HG03025 (cell line): ENCODE measurements at regions not wholly inside any gene's neighbourhood (a gene's known extent, or its start where the extent isn't known, plus 50 kb on each side); places are given as distances from the start of the nearest gene placed in this dataset.

Experiments
- ATAC-seq: cut with Tn5 transposase; IDR thresholded peaks from one replicate; pipeline ENCODE4 v1.9.1; 2021; ENCODE audit warnings: mild to moderate bottlenecking, moderate library complexity; ENCODE audit not compliant: unreplicated experiment, low FRiP score

DNA sequence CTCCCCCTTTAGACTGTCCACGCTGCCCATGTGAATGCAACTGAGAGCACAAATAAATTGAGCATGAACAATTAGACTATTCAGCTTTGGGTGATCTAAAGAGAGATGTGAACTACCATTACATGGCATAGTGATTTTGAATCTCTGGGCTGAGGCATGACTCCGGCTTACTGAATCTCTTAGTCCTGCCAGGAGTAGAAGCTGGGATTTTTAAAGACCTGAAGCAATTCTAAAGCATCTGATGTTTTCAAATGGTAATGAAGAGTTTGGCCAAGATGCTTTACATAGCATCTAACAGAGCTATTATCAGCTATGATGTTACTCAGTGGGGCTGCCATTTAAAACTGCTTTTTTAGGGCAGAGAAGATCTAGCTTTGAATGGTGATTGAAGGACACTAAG lies 1059.1 kb downstream of the SORCS3 start:
- ATAC-seq, result no peak

DNA sequence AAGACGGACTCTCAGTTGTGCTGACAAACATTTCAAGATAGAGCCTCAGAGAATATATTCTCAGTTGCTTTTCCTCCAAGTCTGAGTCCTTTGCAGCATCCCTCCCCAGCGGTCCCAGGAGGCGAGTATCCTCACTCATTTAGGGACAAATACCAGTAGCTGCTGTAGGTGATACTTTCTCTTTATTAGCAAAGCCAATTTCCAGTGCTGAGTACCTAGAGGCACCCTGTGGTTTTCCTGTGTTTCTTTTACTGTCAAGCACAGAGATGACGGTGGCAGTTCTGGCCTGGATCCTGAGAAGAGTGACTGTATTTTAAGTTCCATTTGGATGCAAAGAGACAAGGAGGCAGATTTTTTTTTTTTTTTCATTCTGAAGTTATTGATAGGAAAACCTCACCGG lies 1058.4 kb downstream of the SORCS3 start:
- ATAC-seq, result no peak

DNA sequence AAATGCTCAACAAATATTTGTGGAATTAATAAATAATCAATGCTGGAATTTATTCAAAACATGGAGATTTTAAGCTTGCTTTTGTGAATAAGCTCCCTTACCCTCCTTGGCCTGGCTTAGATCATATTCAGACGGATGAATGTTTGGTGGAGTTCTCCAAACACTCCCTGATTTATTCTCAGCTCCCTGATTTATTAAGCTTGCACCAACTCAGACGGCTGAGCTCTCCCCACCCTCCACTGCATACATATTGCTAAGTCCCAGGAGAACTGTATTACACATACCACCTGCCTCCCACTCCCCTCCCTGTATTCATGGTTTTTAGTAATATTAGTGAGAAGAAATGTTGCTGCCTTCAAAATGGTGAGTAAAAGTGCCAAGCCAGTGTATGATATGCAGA lies 1057.5 kb downstream of the SORCS3 start:
- no peak for ATAC-seq

DNA sequence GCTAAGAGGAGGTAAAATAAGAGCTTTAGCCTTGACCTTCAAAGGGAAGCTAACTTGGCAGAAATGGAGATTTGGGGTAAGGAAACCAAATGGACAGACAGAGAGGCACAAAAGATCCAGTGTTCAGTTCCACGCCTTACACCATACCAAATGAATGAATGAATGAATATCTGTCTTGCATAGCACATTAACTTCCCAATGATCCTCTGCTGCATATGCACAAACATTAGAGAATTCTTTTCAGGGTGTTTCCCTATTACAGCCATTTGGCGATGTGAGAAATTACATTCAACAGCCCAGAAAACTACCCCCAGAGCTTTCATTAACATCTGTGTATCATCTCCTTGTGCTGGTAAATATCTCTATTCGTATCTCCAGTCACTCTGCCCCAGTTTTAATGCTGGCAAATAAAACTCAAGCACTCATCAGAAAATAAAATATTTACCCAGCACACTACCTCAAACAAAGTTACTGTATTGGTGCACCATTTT lies 1056.2 kb downstream of the SORCS3 start:
- ATAC-seq, result no peak

DNA sequence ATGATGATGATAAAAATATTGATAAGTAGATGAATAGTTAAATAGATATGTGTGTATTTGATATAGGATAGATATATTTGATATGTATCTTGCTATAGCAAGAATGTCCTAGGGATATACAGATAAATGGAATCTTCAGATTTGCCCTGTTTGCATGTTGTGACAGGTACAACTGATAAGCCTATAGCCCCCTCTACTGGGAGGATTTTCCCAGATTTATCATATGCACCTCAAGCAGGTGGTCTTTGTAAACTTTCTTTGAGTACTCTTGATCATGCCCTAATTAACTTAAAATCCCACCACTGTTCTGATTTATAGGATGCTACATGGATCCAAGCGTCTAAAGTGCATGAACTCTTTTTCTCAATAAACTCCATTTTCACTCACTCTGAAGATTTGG lies 1050.7 kb downstream of the SORCS3 start:
- no peak for ATAC-seq

DNA sequence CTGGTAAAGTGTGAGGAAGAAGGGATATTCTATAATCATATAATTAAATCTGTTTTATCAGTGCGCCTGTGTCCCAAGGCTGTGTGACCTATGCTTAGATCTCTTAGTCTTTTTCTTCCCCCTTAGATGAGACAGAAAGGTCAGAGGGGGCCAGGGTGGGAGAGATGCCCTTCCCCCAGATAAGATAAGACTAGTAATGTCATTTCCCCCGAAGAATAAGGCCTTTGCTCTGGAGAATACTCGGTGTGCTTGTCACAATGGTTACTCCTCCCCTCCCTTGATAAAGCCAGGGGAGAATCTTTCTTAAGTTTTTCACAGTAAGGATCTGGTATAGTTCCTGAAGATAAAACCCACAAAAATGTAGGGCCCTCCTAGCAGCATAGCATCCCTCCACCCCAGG lies 1041.8 kb downstream of the SORCS3 start:
- ATAC-seq, result no peak

DNA sequence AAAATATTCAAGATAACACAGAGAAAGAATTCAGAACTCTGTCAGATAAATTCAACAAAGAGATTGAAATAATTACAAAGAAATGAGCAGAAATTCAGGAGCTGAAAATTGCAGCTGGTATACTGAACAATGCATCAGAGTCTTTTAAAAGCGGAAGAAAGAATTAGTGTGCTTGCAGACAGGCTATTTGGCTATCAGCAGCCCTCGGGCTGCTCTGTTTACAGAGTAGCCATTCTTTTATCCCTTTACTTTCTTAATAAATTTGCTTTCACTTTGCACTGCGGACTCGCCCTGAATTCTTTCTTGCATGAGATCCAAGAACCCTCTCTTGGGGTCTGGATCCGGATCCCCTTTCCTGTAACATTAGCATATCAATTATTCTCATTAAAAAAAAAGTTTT lies 1040.0 kb downstream of the SORCS3 start:
- ATAC-seq, result no peak

DNA sequence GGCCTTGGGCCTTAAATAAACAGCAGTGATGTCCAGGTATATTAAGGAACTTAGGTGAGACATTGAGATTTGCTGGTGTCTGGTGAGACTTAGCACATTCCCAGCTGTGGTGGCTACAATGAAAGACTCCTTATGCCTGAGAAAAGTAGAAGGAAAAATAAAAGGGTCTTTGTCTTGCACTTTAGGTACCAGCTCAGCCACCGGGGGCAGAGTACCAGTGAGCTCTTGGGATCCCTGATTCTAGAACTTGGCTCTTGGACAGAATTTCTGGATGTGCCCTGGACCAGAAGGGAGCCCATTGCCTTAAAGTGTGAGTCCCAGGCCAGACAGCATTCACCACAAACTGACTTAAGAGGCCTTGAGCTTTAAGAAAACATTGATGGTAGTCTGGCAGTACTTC lies 1038.7 kb downstream of the SORCS3 start:
- ATAC-seq, result no peak

DNA sequence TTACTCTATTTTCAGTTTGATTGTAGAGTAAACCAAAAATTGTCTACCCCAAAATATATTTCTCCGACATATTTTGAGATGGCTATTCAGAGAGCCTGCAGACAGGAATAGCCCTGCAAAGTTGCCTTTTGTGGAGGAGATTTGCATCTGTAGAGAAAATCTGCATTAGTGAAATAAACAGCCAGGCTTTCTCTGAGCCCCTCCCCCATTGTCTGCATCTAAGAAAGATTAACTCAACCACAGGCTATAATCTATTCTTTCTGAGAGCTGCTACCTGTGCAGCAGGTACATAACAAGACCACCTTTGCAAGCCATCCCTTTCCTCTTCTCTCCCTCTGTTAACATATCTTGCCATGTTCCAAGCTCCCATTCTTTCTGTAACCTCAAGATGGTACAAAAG lies 1034.2 kb downstream of the SORCS3 start:
- no peak for ATAC-seq

DNA sequence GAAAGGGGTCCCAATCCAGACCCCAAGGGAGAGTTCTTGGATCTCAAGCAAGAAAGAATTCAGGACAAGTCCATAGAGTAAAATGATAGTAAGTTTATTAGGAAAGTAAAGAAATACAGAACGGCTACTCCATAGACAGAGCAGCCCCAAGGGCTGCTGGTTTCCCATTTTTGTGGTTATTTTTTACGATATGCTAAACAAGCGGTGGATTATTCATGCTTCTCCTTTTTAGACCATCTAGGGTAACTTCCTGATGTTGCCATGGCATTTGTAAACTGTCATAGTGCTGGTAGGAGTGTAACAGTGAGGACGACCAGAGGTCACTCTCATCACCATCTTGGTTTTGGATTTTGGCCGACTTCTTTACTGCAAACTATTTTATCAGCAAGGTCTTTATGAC lies 1033.4 kb downstream of the SORCS3 start:
- ATAC-seq, result no peak

DNA sequence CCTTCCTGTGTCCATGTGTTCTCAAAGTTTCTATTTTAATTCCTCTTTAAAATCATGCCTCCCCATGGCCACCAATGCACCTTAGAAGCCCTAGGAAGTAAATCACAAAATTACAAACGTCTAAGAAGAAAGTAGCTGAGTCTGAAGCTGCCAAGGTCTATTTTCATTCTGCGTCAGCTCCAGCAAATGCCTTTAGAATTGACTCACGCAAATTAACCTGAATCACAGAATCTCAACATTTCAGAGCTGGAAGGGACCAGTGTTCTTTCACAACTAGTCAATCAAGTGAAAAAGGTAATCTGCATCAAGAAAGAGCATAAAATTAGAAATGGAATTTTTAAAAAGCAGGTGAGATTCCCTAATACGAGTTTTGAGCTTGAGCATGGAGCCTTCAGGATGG lies 1017.6 kb downstream of the SORCS3 start:
- ATAC-seq, result no peak

DNA sequence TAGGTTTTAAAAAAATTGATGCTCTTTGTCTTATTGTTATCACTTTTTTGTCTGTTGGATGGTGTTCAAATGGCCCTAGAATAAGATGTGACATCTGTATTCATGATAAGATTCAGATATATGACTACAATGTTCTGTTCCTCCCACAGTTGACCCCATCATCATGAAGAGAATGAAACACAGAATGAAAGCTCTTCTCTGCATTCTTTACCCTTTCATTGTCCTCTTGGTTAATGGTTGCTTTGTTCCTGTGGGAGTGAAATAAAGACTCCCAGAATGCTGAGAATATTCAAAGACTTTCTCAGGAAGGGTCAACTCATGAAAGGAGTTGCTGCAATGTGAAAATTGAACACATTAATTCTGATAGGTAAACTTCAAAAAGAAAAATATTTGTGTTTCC lies 1015.8 kb downstream of the SORCS3 start:
- no peak for ATAC-seq

DNA sequence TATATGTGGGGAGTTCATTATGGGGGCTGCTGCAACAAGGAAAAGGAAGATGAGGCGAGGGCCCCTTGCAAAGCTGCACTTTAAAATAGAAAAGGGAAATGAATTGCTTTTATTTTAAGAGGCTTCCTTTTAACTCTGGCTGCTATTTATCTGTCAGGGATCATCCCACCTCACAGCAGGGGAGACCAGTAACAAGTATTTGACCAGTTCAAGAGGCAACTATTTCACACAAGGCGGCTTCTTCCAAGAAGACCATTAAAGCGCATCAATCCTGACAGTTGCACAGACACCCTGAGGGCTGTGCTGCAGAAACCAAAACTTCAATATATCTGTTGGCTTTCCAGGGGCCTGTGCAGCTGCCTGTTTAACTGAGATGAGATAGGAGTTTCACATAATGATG lies 1009.2 kb downstream of the SORCS3 start:
- ATAC-seq, result no peak

DNA sequence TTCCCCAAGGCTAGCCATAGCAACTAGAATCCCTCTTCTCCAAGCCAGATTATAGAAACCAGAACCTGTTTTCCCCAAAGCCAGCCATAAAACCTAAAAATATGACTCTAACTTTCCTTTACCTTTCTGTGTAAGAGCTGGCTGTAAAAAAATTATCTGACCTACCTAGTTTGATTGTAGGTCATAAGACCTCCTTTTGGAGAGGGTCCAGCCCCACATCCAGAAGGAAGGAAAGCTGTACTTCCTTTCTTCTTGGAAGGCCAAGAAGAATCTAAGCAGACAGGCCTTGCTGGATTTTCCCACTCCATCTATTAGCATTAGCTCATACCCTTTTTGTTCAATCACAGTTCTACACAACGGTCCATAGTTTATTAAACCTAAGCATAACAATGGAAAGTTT lies 1006.3 kb downstream of the SORCS3 start:
- ATAC-seq, result no peak

DNA sequence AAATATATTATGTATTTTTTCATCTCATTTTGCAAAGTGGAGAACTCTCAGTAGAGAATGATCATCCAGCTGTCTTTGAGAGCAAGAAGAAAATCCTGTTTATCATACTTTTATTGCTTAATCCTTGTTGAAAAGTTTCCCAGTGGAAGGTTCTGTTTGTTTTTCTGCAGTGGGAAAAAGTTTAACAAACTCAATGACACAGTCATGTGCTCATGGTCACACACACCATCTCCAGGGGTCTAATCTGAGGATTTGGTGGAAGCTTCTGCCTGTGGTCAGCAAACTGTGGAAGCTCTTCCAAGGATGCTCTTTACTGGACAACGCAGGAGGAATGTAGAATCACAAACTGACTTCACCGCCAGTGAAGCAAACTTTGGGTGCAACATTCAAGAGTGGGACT lies 1003.9 kb downstream of the SORCS3 start:
- no peak for ATAC-seq

DNA sequence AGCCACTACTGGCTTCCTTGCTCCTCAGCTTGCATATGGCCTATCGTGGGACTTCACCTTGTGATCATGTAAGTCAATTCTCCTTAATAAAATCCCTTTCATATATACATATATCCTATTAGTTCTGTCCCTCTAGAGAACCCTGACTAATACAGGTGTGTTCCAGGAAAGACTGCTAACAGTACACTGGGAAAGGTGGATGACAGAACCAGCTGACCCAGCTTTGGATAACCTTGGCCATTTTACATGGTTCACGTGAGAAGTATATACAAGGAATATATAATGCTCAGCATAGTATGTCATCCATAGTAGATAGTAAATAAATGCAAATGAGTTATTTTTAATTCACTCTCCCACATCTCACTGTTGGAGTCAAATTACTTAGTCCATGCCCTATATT lies 1003.5 kb downstream of the SORCS3 start:
- no peak for ATAC-seq

DNA sequence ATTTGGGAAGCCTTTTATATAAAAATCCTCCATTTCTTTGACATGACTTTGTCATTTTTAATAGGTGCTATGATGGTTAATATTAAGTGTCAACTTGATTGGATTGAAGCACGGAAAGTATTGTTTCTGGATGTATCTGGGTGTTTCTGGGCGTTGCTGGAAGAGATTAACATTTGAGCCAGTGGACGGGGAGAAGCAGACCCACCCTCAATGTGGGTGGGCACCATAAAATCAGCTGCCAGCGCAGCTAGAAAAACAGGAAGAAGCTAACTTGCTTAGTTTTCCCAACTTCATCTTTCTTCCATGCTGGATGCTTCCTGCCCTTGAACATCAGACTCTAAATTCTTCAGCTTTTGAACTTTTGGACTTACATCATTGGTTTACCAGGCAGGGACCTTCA lies 1003.0 kb downstream of the SORCS3 start:
- ATAC-seq, result no peak

DNA sequence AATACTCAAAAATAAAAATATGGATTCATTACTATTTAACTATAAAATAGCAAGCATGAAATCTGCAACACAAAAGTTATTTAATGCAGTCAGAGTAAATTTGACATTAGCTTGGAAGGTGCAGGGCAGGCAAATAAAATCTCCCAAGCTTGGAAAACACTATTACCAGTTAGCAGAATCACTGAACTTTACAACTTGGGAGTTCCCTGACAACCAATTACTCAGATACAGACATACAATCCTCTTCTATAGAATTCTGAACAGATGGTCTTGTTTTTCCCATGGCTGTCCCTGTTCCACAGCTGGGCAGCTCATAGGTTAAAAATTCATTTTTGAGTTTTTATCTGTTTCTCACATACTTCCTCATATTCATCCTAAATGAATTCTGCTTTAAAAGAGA lies 1002.6 kb downstream of the SORCS3 start:
- ATAC-seq, result no peak

DNA sequence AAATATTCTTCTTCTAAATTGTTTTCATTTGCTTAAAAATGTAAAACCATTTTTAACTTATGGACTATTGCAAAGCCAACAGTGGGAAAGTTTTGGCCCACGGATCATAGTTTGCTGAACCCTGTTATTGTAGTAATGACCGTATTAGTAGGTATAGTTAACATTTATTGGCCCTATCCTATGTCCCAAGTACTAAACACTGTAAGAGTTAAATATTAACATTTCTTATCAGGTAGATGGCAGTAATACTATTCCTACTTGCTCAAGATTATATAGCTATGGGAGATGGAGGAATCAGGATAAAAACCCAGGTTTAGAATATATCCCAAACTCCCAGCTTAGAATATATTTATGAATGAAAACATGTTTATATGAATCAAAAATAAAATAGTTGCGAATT lies 993.2 kb downstream of the SORCS3 start:
- no peak for ATAC-seq

DNA sequence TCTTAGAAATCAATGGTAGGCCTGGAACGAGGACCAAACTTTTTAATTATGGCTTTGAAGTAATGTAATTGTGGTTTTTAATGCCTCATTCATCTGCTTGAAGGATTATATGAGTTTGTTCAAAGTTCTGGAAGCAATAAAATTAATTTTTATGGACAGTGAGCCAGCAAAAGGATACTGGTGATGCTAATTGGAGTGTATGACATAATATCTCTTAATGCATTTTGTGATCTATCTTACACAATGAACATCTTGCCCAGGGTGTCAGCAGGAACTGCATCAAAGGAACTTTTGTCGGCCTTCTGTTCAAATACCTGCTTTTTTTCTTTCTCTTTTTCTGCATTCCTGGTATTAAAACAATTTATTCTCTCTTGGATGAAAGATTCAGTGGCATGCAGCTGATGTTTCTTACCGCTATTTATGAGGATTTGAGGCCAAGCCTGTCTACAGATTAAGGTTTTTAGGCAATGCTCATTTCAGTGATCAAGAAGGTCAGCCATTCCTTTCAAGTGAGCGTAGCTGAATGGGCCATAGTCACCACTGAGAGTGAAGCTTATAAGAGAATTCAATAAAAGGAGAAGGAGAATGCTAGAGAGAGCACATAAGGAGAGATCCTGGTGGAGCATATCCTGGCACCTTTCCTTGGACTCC lies 974.8 kb downstream of the SORCS3 start:
- ATAC-seq, result no peak

DNA sequence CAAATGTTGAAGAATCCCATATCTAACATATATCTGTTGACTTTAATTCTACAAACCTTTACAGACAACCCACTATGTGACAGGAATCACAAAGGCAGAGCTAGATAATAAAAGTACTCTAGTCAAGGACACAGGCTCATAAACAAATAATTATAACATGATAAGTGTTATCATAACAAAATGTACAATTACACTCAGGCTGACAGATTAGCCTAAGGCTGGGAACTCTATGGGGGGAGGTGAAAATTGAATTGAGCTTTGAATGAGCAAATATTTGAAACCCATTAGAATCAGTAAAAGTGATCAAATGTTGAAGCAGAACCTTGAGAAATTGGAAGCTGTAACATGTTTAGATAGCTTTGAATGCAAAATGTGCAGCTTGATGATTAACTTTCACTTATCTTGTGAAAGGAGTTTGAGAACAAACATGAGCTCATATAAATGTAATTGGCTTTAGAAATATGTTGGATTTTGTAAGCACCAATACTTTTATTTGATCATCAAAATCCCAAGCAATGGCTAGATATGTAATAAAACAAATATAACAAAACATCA lies 970.2 kb downstream of the SORCS3 start:
- no peak for ATAC-seq

DNA sequence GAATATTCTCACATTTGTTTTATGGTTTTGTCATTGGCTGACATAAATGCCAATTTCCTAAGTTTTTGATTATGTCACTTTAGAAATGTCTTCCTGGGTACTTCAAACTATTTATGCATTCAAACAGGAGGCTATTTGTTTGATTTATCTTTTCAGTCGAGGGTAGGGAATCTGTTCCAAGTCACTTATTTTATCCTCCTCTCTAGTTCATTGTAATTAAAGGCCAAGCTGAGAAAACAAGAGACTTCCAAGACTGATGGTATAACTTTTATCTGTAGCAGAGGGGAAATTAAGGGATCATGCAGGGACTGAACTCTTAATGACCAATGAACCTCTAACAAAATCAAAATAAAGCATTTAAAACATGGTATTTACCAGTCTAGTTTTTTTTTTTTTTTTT lies 968.4 kb downstream of the SORCS3 start:
- ATAC-seq, result no peak

DNA sequence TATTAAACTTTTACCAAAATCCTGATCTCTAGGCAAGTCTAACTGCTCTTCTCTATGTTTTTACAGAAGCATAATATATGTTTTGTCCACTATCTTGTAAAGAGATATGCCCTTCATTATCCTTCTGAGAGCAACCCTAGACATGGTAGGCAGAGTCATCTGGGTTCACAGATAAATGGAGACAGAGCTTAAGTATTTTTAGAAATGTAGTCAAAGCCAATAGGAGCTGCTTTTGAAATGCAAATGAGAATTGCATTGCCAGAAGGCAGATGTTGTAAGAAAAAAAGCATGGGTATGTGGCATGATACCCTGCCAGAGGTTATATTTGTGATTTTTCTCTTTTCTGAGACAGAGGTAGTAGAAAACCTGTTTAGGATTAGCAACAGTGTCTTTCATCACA lies 964.8 kb downstream of the SORCS3 start:
- no peak for ATAC-seq
